ENCODE measurements at regions not wholly inside any gene's neighbourhood (a gene's known extent, or its start where the extent isn't known, plus 50 kb on each side); places are given as distances from the start of the nearest gene placed in this dataset.
"Not testable (repeated sequence)": the region's sequence is repeated elsewhere in the genome, so short reads cannot be mapped to it uniquely, and the experiment has no call there.

DNA sequence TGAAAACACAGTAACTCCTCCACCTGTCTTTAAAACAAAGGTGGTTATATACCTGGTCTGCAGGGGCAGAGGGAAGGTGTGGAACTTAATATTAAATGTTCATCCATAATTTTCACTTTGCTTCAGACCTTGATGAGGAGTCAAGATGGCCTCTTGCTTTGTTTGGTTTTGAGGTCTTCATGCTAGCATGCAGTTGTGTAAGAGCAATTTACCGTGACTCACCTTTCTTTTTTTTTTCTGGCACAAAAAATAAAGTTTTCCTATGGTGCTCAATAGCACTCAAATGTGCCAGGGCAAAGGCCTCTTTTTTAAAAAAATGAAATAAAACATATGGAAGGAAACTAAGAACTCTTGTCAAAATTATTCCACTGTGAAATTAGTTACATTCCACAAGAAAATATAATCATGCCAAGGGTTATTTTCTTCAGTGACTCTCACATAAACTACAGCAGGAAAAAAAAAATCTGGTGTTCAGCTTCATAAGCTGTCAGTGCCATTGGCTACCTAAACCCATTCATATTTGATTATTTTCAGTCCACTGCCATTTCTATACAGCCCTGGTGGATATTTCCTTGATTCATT, 128.2 kb downstream of the SLC7A11 start:
- peak; percentile 15 for DNase-seq

DNA sequence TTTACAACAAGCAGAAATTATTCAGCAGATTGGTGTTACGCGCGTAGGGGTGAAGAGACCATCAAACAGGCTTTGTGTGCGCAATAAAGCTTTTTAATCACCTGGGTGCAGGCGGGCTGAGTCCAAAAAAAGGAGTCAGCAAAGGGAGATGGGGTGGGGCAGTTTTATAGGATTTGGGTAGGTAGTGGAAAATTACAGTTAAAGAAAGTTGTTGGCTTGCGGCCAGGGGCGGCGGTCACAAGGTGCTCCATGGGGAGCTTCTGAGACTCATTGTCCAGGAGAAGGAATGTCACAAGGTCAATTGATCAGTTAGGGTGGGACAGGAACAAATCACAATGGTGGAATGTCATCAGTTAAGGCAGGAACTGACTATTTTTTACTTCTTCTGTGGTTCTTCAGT, 129.3 kb downstream of the SLC7A11 start:
- not testable (repeated sequence) for DNase-seq

DNA sequence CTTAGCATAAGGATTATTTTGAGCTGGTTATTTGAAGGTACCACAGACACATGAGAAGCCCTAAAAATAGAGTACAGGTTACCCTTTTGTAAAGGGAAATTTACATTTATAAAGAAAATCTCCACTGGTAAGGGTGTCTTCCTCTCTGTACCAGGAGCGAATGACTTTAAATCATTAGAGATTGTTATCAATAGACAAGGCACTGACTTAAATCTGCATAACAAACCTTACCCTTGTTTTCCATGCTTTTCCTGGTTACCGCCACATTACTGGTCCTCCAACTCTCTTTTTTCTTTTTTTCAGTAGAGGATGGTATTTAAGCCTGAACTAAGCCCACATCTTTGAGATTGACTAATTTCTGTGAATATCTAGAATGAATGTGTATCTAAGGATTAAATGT, 129.8 kb downstream of the SLC7A11 start:
- DNase-seq: no peak

DNA sequence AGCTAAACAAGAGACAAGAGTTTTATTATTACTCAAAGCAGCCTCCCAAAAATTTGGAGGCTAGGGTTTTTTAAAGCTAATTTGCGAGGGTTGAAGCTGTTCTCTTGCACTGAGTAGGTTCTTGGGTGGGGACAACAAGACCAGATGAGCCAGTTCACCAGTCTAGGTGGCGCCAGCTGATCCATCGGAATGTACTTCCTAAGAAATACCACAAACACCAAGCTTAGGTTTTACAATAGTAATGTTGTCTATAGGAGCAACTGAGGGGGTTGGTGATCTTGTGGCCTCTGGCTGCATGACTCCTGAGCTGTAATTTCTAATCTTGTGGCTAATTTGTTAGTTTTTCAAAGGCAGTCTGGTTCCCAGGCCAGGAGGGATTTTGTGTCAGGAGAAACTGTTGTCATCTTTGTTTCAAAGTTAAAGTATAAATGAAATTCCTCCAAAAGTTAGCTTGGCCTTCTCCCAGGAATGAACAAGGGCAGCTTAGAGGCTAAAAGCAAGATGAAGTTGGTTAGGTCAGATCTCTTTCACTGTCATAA, 130.6 kb downstream of the SLC7A11 start:
- no peak for DNase-seq

DNA sequence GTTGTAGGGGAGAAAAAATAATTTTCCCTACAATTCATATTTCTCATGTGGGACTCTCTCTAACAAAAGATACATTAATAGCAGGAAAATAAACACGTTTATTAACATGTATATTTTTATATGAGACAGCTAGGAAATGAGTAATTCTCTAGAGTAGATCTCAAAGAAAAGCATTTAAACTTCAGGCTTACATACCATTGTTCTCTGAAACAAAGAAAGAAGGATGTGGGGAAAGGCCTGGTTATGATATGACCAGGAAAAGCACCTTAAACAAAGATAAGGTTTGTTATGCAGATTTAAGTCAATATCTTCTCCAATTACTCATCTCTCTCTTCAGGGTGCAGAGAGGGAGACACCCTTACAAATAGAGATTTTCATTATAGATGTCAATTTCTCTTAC, 131.3 kb downstream of the SLC7A11 start:
- no peak for DNase-seq

DNA sequence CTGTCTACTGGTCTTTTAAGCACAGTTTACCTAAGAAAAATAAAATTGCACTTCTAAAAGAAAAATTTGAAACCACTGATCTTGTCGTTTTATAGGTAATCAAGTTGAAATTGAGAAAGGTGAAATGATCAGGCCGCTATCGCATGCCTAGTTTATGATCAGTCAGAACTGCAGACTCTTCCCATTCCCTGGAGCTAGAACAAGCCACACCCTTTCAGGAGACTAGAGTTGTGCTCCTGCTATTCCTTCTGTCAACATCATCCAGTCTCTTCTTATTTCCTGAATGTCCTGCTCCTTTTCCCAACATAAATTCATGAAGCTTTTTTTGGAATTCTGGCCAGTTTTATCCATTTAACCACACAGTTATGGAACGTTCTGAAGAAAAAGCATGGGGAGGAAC, 135.1 kb downstream of the SLC7A11 start:
- no peak for DNase-seq

DNA sequence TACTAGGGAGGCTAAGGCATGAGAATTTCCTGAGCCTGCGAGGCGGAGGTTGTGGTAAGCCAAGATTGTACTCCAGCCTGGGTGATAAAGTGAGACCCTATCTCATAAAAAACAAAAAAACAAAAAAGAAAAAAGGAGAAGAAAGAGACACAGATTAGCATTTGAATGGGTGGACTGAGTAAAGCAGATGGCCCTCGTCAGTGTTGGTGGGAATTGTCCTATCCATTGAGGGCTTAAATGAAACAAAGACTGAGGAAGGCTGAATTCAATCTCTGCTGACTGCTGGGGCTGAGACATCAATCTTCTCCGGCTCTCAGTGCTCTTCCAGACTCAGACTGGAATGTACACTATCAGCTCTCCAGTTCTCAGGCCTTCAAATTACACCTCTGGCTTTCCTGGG, 136.8 kb downstream of the SLC7A11 start:
- DNase-seq: no peak

DNA sequence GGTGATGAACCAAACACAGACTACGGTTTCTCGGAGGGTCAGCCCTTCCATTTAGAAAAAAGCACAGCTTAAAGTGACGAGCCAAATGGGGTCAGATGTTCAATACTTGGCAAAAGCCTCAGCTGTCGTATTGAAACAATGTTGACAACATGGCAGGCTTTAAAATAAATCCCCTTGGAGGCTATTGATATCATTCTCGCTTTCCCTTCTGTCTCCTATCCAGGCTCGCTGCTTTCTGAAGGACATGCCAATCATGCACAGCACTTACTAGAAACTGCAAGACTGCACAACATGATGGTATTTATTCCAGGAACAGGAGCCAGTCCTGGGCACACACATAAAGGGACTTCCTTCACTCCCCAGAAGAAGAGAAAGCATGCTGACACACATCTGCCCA, 137.9 kb downstream of the SLC7A11 start:
- peak; percentile 32 for DNase-seq

DNA sequence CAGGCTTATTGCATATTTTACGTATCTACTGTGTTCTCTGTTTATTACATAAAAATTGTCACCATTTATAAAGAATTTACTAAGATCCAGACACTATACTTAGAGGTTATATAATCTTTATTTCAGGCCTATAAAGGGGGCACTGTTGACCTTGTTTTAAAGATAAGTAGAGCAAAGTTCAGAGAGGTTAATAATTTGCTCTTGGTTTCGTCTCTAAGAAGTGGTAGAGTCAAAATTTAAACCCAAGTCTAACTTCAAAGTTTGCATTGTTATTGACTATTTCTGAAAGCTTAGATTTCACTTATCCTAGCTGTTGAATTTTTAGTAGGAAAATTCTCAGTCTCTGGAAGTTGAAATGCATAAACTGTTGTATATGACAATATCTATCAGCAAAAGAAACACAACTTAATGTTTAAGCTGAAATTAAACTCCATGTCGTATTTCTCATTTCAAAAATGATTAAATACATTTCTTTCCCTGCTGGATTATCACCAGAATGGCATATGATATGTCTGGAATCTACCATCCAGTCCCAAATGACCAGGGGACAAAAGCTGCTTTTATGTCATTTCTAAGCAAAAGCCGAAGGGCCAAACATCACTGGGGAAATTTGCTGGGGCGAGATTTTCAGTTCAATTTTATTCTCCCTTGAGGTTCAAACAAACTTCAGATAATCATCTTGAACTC, 138.4 kb downstream of the SLC7A11 start:
- DNase-seq: no peak

DNA sequence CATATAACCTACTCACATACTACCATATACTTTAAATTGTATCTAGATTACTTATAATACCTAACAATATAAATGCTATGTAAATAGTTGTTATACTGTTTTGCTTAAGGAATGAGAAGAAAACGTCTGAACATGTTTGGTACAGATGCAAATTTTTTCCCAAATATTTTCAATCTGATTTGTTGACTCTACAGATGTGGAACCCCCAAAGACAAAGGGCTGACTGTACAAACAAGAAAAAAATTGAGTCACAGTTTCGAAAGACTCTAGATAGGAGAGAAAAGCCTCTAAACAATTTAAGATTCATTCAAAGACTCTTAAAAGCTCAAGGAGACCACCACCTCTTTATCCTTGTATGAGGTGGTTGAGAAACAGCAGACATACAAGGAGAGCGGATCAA, 142.8 kb downstream of the SLC7A11 start:
- no peak for DNase-seq

DNA sequence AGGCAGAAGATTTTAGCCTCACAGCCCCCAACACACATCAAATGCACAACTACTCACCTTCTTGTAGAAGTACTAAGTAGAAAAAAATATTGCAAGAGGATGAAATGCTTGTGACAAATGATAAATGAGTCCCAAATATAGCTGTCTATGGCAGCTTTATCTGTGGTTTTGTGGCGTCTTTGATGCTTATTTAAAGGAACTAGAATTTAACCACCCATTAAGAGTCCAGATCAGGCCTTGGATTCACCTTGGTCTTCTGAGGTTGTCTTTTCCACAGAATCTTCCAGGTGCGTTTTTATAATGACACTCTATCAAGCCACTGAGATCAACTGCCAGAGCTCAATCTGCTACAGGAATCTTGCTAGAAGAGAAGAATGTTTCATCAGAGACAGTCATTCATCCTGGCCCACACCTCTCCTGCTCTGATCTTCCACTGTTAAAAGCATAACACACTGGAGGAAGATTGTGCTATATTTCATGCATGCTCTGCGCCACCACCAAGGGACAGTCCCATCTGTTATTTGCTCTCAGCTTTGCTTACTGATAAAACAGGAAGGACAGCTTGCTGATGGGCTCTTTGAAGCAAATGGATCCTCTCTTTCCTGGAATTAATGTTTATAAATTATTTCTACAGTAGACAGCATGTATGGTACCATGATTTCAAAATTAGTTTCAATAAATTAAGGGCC, 144.1 kb downstream of the SLC7A11 start:
- DNase-seq: no peak

DNA sequence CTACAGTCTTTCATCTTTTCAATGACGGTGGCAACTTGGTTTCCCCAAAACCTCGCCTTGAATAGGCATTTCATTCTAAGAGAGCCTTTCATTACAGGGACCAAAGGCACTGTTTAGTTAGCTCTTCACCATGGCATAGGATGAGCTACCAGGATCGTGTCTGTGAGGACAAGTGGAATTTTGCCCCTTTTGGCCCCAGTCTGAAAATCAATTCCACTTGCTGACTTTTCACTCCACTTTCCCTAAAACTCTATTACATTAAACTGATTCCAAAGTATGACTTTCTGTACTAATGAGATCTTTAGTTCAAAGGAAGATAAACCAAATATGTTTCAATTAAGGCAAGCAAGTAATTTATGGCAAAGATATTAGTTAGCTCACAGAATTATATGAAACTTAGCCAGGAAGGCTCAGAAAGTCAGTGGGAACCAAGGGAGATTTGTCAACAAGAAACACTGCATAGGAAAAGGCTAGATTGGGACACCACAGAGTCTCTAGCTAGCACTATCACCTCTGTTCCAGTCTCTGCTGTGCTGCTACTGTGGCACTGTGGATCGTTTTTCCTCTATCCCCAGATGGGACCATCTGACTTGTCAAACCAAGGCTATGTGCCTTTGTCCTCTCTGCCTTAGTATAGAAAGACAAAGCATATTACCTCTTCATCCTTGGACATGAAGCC, 145.6 kb downstream of the SLC7A11 start:
- DNase-seq: no peak

DNA sequence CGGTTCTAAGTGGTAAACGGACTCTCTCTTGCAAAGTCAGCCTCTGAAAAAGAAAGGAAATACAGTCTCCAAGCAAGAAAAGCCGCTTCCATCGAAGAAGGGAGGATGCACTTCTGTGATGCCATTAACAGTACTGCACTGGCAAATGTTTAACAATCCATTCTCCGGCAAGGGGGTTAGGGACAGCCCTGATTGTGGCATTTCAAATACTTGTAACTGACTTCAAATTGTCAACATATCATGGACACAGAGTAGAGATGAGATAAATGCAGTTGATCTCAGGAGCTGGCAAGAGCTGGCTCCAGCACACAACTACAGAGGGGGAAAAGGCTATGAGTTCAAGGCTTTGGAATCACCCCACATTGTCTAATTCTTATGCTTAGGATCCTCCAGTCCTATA, 146.8 kb downstream of the SLC7A11 start:
- DNase-seq: no peak

DNA sequence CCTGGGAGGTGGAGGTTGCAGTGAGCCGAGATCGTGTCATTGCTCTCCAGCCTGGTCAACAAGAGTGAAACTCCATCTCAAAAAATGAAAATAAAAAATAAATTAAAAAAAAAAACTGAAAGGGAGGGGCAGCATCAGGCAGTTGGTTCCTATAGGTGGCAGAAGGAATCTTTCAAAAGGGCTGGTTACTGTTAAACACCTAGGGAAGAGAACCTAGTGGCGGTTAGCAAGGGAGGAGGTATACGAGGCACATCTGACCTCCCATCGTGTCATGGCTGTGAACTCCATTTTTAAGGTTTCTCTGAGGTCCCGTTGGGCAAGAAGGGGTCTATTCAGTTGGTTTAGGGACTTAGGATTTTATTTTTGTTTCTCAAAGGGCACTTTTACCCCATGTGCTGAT, 150.1 kb downstream of the SLC7A11 start:
- no peak for DNase-seq

DNA sequence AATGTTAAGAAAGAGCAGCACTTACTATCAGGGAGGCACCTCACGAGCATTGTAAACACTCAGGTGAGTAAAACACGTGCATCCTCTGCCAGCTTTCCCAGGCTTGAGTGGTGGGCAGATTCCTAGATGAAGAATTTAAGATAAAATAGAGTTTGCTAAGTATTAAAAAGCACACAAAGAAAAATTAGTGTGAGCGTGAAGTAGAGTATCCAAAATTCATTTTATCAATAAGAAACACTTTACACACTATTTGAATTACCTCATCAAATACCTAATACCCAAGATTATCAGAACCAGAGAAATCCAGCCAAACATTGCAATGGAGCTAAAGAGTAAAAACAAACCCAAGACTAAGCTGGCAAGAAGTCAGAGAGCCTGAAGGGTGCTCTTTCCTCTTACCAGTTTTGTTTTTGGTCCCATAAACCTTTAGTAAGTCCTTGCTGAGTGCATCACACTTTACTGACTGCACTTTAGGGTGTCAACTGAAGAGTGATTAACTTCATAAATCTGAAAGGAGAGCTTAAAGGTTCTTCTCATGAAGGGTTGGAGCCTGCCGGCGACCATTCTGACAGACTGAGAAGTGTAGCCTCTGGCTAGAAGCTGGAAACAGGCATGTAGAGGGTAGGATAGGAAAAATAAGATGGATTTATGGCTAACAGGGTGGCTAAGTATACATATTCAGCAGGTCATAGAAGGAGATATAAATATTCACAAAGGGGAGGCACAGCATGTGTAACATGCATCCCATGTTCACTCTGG, 151.1 kb downstream of the SLC7A11 start:
- DNase-seq: no peak

DNA sequence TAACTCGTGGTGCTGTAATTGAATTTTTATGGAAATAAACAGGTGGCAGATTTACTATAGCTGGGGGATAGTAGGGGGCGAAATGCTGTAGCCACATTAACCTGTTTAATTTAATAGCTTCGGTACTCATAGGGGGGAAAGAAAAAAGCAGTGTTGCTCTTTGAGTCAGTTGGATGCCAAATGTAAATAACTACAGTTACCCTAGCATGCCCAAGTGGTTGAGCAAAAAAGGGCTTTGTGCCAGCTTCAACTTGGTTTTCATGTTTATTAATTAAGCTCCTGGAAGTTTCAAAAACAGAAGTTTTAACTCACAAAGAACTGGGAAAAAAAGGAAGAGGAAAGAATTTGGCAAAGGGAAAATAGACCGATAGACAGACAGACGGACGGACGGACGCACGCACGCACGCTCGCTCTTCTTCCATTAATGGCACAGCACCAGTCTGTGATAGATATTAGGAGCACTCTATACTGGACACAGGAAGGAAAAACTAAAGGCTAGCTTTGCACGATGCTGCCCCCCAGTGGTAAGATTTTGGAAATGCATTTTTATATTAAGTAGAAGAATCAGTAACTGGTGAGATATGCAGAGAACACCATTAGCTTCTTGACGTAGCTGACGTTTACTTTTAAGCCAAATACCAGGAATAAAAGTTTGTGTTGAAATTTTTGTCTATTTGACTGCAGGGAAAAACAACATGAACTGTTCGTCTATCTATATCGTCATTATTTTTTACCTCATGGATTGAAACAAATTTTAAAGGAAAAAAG, 151.8 kb downstream of the SLC7A11 start:
- peak; percentile 81 for DNase-seq

DNA sequence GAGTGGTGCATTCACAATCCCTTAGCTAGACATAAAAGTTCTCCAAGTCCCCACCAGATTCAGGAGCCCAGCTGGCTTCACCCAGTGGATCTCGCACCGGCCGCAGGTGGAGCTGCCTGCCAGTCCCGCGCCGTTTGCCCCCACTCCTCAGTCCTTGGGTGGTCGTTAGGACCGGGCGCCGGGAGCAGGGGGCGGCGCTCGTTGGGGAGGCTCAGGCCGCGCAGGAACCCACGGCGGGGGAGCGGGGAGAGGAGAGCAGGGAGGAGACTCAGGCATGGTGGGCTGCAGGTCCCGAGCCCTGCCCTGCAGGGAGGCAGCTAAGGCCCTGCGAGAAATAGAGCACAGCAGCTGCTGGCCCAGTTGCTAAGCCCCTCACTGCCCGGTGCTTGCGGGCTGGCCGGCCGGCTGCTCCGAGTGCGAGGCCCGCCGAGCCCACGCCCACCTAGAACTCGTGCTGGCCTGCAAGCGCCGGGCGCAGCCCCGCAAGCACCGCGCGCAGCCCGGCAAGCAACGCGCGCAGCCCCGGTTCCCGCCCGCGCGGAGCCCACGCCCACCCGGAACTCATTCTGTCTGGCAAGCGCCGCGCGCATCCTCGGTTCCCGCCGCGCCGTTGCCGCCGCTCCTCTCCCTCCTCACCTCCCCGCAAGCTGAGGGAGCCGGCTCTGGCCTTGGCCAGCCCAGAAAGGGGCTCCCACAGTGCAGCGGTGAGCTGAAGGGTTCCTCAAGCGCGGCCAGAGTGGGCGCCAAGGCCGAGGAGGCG, 153.5 kb downstream of the SLC7A11 start:
- no peak for DNase-seq

DNA sequence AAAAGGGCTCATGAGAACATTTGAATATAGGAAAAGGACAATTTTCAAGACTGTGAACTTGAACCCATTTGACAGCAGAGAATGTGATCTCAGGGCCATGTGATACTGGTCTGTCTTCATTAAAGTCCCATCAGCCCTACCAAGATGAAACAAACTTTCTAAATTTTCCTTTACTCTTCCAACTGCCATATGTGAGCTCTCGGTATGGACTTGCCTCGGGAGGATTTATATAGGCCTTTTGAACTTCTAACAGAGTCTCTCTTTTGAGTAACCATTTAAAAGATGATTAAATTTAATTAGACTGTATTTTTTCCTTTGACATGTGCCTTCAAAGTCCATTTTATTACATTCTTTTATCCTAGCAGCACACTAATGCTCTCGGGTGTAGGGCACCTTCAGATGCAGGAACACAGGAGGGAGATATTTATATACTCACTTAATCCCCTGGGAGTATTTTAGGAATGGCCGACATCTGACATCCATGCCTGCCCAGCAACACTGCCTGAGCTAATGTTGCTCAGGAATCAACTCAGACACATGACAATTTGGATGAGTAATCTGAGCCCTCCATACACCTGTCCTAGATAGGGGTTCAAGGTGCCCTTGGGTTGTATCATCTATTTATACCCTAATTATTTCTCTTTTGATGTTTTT, 155.0 kb downstream of the SLC7A11 start:
- DNase-seq: no peak

DNA sequence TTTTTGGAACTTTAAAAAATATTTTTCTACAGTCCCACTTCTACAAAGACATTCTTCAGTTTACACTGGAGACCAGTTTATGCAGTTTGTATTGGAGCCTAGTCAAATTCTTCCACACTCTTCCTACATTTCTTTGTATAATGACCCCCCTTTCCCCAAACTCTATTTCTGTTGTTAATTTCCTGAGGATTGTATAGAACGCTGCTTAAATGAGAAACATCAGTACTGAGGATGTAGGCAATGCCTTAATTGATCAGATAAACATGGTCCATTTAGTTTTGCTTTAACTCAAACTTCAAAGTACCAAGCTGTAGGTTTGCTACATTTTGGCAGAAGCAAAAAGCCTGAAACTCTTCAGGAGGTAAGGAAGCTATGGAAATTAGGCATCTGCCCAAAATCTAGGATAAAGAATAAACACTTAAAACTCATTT, 155.5 kb downstream of the SLC7A11 start:
- no peak for DNase-seq

DNA sequence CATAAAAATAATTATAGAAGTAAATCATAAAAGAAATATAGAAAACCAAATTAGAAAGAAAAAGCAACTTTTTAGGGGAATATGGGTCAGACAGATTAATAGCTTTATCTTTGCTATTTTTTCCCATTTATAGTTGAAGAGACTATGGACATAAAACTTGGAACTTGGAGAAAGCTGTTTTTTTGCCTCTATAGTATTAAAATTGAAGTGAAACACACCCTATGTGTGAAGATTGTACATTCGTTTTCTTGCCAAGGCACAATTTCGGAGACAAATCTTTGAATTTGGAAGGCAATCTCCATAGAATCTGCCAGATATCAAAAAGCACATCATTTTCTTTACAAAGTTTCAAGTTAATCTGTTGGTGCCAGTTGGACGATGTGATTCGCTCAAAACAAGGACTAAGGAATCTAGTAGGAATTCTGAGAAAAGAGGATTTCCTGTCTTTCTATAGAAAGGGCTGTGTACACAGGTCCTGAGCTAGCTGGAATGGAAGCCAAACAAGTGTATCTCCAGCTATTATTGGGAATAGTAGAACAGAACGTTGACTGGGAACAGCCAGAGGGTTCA, 156.3 kb downstream of the SLC7A11 start:
- peak; percentile 26 for DNase-seq
